ENCODE measurements at regions not wholly inside any gene's neighbourhood (a gene's known extent, or its start where the extent isn't known, plus 50 kb on each side); places are given as distances from the start of the nearest gene placed in this dataset.

DNA sequence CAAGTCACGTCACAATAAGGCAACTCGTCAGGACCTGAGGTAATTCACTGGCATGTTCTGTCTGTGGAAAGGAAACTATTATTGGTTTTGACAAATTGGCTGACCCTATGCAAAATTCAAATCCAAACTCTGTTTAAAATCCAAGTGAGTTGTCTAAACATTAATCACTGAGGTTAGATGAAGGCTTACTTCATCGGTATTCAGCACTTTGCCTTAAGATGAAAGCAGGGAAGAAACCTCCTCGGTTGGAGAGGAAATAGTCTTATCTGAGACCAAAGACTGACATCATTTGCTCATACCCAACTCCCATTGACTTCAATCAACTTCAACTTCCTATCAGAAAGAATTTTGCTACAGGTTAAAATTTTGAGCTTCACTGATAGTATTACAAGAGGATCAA lies 355.1 kb upstream of the MBL2 start:
- no peak overlapping the region for H3K4me3 ChIP-seq (ENCODE audit: control extremely low read depth in 1 of 5, extremely low read depth in 1 of 5, insufficient read depth in 1 of 5, low read depth in 2 of 5, low read length in 4 of 5)
- POLR2A ChIA-PET: no interaction called here
- no peak overlapping the region for H3K27ac Mint-ChIP-seq
- peaks cover 4% of the 10 kb centered on the region for H3K9me3 Mint-ChIP-seq (ENCODE audit: insufficient read depth)
- H3K4me3 Mint-ChIP-seq: no peak overlapping the region
- no CpG with 5 or more reads among the region's 4 CpGs for WGBS (ENCODE audit: insufficient coverage)
- H3K36me3 ChIP-seq (replicated peaks in 1 of 2; ENCODE audit: control extremely low read depth in 1 of 2, control insufficient read depth in 1 of 2, extremely low read depth in 1 of 2, insufficient read depth in 2 of 2, low read length in 1 of 2): no peaks in the 10 kb centered on the region
- DNase-seq: no peak
- H3K79me2 ChIP-seq (ENCODE audit: control insufficient read depth, insufficient read depth, low read length): no peaks in the 10 kb centered on the region
- no peak overlapping the region for H2AFZ ChIP-seq (ENCODE audit: insufficient read depth, low read depth, low read length, poor library complexity, severe bottlenecking)
- TF ChIP-seq, protein P1, sequence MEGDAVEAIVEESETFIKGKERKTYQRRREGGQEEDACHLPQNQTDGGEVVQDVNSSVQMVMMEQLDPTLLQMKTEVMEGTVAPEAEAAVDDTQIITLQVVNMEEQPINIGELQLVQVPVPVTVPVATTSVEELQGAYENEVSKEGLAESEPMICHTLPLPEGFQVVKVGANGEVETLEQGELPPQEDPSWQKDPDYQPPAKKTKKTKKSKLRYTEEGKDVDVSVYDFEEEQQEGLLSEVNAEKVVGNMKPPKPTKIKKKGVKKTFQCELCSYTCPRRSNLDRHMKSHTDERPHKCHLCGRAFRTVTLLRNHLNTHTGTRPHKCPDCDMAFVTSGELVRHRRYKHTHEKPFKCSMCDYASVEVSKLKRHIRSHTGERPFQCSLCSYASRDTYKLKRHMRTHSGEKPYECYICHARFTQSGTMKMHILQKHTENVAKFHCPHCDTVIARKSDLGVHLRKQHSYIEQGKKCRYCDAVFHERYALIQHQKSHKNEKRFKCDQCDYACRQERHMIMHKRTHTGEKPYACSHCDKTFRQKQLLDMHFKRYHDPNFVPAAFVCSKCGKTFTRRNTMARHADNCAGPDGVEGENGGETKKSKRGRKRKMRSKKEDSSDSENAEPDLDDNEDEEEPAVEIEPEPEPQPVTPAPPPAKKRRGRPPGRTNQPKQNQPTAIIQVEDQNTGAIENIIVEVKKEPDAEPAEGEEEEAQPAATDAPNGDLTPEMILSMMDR (IDR thresholded peaks at IDR 0.05): no peak
- no peak for TF ChIP-seq EZH2 (IDR thresholded peaks at IDR 0.05; ENCODE audit: borderline replicate concordance, insufficient read depth, low read depth, low read length, poor library complexity, severe bottlenecking)
- CTCF ChIA-PET: no interaction called here
- ATAC-seq (ENCODE audit: low read depth): no peak
- no peaks in the 10 kb centered on the region for H3K9me3 ChIP-seq (ENCODE audit: control extremely low read depth in 1 of 3, control insufficient read depth in 2 of 3, insufficient read depth in 1 of 3, low read length in 2 of 3)
- H3K27ac ChIP-seq (ENCODE audit: low read length in 2 of 2): no peak overlapping the region
- H4K20me1 ChIP-seq (ENCODE audit: control insufficient read depth, insufficient read depth, low read length, poor library complexity, severe bottlenecking): no peaks in the 10 kb centered on the region
- H3K27me3 ChIP-seq (replicated peaks in 1 of 4; ENCODE audit: control extremely low read depth in 1 of 4, control insufficient read depth in 3 of 4, insufficient read depth in 4 of 4, low read length in 3 of 4): no peaks in the 10 kb centered on the region
- H3K4me2 ChIP-seq (replicated peaks; ENCODE audit: low read depth, low read length, poor library complexity, severe bottlenecking): no peak overlapping the region
- no peaks in the 10 kb centered on the region for H3K4me1 ChIP-seq (ENCODE audit: control insufficient read depth in 2 of 2, insufficient read depth in 2 of 2, low read length in 2 of 2)
- intact Hi-C loops (cut with micrococcal nuclease): no loop called here
- no peaks in the 10 kb centered on the region for H3K4me1 Mint-ChIP-seq
- H3K9ac ChIP-seq (ENCODE audit: low read length): no peak overlapping the region
- H3K27me3 Mint-ChIP-seq: no peaks in the 10 kb centered on the region

DNA sequence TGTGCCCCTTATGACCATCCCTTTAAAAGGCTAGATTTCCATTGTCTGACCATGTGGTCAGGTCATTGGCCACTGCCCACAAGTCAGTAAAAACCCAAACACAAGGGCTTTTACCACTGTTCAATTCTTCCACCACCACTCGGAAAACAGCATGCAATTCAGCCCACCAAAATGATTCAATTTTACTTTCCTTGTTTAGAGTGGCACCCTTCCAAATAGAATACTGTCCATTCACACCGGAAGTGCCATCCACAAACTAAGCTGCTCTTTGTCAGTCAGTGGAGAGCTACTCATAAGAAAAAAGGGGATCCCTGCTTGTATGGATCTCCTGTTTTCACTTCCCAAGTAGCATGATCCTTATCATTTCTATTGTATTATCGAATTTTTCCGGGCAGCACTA lies 350.7 kb upstream of the MBL2 start:
- H3K27ac ChIP-seq (ENCODE audit: low read length in 2 of 2): no peak overlapping the region
- ATAC-seq (ENCODE audit: low read depth) (no peak), DNase-seq (no peak)
- H3K4me1 ChIP-seq (ENCODE audit: control insufficient read depth in 2 of 2, insufficient read depth in 2 of 2, low read length in 2 of 2): no peaks in the 10 kb centered on the region
- H3K9me3 ChIP-seq (ENCODE audit: control extremely low read depth in 1 of 3, control insufficient read depth in 2 of 3, insufficient read depth in 1 of 3, low read length in 2 of 3): peaks cover 0 to 3% (median 0%) of the 10 kb centered on the region in 3 donors
- H3K27me3 ChIP-seq (replicated peaks in 1 of 4; ENCODE audit: control extremely low read depth in 1 of 4, control insufficient read depth in 3 of 4, insufficient read depth in 4 of 4, low read length in 3 of 4): no peaks in the 10 kb centered on the region
- ChIA-PET CTCF (no interaction called here), POLR2A (no interaction called here)
- Mint-ChIP-seq H3K4me1 (no peaks in the 10 kb centered on the region), H3K27ac (no peak overlapping the region), H3K4me3 (no peak overlapping the region), H3K9me3 (ENCODE audit: insufficient read depth) (peaks cover 2% of the 10 kb centered on the region), H3K27me3 (no peaks in the 10 kb centered on the region)
- WGBS (ENCODE audit: insufficient coverage): 60% methylated on average over 1 of the region's 4 CpGs
- H2AFZ ChIP-seq (ENCODE audit: insufficient read depth, low read depth, low read length, poor library complexity, severe bottlenecking): no peak overlapping the region
- intact Hi-C loops (cut with micrococcal nuclease): no loop called here
- H3K4me2 ChIP-seq (replicated peaks; ENCODE audit: low read depth, low read length, poor library complexity, severe bottlenecking): no peak overlapping the region
- no peaks in the 10 kb centered on the region for H4K20me1 ChIP-seq (ENCODE audit: control insufficient read depth, insufficient read depth, low read length, poor library complexity, severe bottlenecking)
- H3K79me2 ChIP-seq (ENCODE audit: control insufficient read depth, insufficient read depth, low read length): no peaks in the 10 kb centered on the region
- no peaks in the 10 kb centered on the region for H3K36me3 ChIP-seq (replicated peaks in 1 of 2; ENCODE audit: control extremely low read depth in 1 of 2, control insufficient read depth in 1 of 2, extremely low read depth in 1 of 2, insufficient read depth in 2 of 2, low read length in 1 of 2)
- TF ChIP-seq, protein P1 (IDR thresholded peaks at IDR 0.05): no peak
- no peak for TF ChIP-seq EZH2 (IDR thresholded peaks at IDR 0.05; ENCODE audit: borderline replicate concordance, insufficient read depth, low read depth, low read length, poor library complexity, severe bottlenecking)
- no peak overlapping the region for H3K4me3 ChIP-seq (ENCODE audit: control extremely low read depth in 1 of 5, extremely low read depth in 1 of 5, insufficient read depth in 1 of 5, low read depth in 2 of 5, low read length in 4 of 5)
- H3K9ac ChIP-seq (ENCODE audit: low read length): no peak overlapping the region

Measured in B cell (primary cell).